Stimulated activated naive CD8-positive, alpha-beta T cell treated with anti-CD3 and anti-CD28 coated beads, Interleukin-15, Interleukin-2, amounts not matched to agents 100 ng/mL and 50 ng/mL, for 24 hours (primary cell): ENCODE measurements at regions not wholly inside any gene's neighbourhood (a gene's known extent, or its start where the extent isn't known, plus 50 kb on each side); places are given as distances from the start of the nearest gene placed in this dataset.

ENCODE experiments used
- H3K27ac Mint-ChIP-seq: one replicate; pipeline ENCODE4 v1.8.0; 2021; ENCODE audit warnings: mild to moderate bottlenecking, mixed read lengths
- H3K27me3 Mint-ChIP-seq: one replicate; pipeline ENCODE4 v1.8.0; 2021; ENCODE audit warnings: mixed read lengths
- H3K36me3 Mint-ChIP-seq: one replicate; pipeline ENCODE4 v1.8.0; 2021; ENCODE audit warnings: low read depth, mixed read lengths
- H3K4me1 Mint-ChIP-seq: one replicate; pipeline ENCODE4 v1.8.0; 2021; ENCODE audit warnings: low read depth, mixed read lengths
- H3K4me3 Mint-ChIP-seq: one replicate; pipeline ENCODE4 v1.8.0; 2021; ENCODE audit warnings: mild to moderate bottlenecking, mixed read lengths
- H3K9me3 Mint-ChIP-seq: one replicate; pipeline ENCODE4 v1.8.0; 2021; ENCODE audit warnings: mixed read lengths

- Mint-ChIP-seq H3K4me1 (no peaks in the 10 kb centered on the region), H3K27me3 (peaks cover 23% of the 10 kb centered on the region), H3K36me3 (no peaks in the 10 kb centered on the region), H3K27ac (no peak overlapping the region), H3K9me3 (no peaks in the 10 kb centered on the region), H3K4me3 (no peak overlapping the region)
Observed at GRCh38 chr4:173584506-173584905, 54.5 kb upstream of the HAND2 start.
